Activated CD8-positive, alpha-beta memory T cell treated with anti-CD3 and anti-CD28 coated beads for 4 hours (primary cell): ENCODE measurements at regions not wholly inside any gene's neighbourhood (a gene's known extent, or its start where the extent isn't known, plus 50 kb on each side); places are given as distances from the start of the nearest gene placed in this dataset.

Experiments
- DNase-seq, 2 donors: peaks; one replicate each; pipeline ENCODE4 v3.0.0-alpha.2; 2020; ENCODE audit warnings: low read depth in 2 of 2

- no peak for DNase-seq
These were observed 578.4 kb downstream of the CCDC171 start for GRCh38 chr9:16131264-16131663.

DNA sequence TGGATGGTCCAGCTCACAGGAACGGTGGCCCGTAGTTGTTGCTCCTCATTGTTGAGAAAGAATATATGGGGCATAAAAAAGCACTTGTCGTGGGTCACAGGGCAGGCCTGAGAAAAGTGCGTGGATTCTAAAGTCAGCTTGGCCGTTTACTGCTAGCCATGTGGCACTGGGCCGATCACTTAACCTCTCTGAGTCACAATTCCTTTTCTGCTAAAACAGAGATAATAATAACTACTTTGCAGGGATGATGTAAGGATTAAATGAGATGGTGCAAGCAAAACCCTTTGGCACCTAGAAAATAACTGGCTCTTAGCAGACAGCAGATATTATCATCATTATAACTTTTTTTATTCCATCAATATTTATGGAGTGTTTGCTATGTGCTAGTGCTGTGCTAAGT, 579.7 kb downstream of the CCDC171 start:
- DNase-seq, result no peak

- no peak for DNase-seq
These were observed 580.2 kb downstream of the CCDC171 start for GRCh38 chr9:16133032-16133431.

DNA sequence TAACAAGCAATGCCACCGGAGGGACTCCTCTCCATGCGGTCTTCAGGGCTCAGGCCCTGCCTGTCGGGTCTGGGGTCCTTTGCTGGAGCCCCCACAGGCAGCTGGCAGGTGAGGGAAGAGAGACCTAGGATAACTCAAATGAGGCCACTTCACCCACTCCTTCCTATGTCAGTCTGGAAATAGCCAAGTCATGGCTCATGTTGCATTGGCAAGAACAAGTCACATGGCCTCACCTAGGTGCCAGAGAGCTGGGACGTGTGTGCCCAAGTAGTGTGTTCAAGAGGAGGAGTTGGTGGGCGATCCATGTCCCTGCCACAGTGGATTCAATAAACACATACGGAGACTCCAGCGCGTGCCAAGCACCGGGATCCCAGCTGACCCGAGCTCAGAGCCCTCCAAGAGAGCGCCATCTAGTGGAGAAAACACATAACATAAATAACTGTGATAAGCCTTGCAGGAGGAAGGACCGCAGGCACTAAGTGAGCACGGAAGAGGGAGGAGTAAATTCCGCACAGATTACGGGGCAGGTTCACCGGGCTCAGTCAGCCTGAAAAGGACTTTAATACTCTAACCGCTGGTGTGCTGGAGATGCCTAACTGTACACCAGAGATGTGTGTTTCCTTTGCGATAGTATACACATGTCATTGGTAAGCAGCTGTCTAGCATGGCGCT, 580.8 kb downstream of the CCDC171 start:
- DNase-seq, result no peak

- DNase-seq, result no peak
These were observed 581.5 kb downstream of the CCDC171 start for GRCh38 chr9:16134351-16134750.

DNA sequence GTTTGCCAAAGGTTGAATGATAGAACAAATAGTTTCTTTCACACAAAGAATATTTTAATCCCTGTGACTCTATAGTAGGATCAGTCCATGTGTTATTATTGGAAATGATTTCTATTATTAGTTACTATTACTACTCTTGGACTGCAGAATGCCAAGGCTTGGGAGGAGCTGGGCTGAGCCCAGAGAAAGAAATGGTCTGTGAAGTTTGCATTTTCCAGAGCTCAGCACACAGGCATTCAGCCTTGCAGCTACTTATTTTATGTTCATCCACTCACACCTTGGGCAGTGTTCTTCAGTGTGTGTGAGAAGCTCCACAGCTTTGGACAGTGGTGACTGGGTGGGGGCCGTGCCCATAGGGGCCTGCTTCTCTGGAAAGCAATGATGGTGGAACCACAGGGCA, 583.1 kb downstream of the CCDC171 start:
- DNase-seq, result no peak

DNA sequence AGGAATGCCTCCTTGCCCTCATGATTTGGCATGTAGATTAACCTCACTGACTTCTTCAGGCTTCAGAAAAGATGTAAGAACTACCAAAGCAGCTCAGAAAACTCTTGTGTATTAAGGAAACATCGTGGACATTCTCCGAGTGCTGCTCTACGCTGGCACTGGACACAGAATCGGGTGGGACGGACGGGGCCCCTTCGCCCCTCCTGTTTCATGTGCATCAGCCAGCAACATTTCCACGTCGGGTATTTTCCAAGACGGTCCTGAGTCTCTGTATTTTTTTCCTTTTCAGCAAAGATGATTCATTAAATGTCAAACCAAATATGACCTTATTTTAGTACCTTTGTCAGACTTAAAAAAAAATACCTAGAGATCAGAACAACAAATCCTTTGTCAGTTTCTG, 583.6 kb downstream of the CCDC171 start:
- DNase-seq, result no peak

DNA sequence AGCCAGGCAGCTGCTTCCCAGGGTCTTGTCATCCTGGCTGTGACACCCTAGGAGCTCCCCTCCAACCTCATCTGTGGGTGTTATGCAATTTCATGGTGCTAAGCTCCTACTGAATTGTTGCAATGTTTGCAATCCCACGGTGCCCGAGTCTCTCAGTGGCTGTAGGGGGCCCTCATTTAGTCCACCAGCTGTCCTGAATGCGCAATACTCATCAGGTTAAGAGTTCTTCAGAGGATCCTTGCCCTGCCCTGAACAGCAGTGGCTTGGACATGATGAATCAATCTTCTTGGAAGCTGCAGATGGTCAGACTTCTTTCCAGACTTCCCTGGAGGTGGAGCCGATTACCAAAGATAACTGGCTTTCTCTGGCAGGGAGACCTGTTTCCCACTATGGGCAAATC, 584.1 kb downstream of the CCDC171 start:
- DNase-seq, result no peak

DNA sequence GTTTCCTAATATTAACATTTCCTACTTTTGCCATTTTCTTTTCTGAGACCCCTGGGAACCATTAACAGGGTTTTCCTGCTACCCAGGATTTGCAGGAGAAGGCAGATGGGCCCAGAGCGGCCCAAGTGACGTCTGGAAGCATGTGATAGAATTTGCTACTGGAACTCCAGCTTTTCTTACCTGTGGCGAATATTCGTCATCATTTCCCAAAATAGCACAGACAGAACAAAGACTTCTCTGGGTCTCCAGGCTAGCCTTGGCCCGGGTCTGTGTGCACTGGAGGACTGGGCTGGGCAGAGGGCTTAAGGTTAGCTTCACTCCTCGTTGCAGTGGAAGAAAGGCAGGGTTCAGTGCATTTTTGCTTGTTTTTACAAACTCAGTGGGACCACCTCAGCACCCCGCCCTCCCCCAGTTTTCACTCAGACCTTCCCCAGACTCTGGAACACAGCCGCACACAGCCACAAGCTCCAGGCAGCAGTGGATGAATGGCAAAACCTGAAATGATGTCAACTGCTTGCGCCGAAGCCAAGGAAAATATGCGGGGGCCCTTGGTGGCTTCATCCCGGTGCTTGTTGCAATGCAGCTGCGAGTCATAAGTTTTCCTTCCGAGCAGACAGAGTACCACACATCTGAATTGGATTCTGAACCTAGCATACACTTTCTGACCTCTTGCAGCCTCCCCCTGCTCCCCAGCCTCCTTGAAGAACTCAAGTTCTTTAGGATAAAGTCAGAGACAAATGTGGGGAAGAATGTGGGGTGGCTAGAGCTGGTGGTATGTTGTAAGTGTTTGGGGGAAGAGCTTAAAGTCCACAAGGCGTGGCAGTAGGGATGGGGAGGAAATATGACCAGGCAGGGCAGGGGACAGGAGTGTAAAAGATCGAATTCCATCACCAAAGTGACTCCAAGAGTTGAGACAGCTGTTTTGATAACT, 586.0 kb downstream of the CCDC171 start:
- DNase-seq, result no peak

- no peak for DNase-seq
These were observed 586.9 kb downstream of the CCDC171 start for GRCh38 chr9:16139774-16140173.

- no peak for DNase-seq
These were observed 590.5 kb downstream of the CCDC171 start for GRCh38 chr9:16143310-16143709.

DNA sequence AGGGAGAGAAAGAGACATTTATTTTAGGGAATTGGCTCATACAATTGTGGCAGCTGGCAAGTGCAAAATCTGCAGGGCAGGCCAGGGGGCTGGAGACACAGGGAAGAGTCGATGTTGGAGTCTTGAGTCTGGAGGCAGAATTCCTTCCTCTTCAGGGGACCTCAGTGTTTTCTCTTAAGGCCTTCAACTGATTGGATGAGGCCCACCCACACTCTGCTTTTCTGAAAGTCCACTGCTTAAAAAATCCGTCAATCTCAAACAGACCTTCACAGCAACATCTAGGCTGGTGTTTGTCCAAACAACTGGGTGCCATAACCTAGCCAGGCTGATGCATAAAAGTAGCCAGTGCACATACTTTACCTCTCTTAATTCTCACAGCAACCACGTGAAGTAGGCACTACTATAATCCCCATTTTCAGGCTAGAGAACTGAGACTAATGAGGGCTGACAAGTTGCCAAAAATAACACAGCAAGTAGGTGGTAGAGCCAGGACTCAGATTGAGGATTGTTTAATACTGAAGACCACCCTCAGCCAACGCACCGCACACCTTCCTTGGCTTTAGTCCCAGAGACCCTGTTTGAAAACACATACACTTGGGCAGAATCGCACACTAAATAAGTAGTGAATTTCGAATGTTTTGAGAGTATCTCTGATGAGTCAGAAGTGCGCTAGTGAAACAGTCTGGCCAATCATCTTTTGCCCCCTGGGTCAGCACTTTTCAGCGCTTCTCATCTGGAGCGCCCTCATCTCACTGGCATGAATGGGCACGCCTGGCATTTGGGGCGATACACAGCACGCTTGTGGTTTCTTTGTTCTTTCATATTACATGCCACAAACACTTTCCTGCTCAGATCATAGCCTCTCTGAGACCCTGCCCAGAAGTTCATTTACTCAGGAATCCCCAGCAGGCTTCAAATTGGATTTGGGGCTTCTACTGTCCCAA, 591.4 kb downstream of the CCDC171 start:
- no peak for DNase-seq

DNA sequence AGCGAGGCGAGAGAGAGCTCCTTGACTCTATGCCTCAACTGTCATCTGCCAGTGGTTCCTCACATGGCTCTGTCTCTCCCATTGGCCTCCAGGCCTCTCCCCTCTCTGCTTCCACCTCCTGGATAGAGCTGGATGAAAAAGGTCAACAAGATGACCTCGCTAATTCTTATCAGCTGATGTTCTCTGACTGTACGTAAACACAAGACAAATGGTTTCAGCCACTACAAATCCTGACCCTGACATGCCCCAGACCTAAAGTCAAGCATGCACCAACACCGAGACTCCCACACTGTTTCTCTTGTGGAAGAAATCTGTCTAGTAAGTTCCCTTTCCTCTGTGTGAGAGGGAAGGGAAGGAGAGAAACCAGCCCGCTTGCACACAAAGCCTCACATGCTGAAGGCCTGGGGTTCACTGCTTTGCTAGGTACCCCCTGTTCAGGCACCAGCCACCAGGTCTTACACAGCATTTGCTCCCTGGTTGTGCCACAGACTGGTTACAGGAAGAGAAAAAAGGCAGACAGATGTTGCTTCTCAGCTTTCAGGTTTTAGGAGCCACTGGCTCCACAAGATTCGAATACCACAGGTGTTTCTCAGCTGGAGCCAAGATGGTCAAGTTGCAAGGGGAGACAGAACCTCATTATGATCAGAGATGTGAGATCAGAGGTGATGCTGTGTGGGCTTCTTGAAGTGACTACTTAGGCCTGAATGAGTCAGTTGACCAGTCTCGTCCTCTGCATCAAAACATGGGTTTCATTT, 592.5 kb downstream of the CCDC171 start:
- no peak for DNase-seq

DNA sequence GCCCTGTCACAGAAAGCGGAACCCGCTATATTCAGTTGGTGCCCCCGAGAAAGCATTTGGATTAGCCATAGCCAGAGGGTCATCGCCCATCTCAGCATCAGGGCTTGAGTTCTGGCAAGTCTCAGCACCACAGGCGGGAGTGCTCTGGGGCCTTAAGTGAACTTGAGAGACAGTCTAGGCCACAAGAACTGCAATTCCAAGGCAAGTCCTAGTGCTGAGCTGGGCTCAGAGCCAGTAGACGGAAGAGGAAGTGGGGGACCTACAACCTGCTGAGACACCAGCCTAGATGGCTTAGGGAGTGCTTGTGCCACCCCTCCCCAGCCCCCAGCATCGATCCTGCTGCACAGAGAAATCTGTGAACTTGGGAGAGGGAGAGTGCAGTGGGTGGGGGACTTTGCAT, 594.9 kb downstream of the CCDC171 start:
- DNase-seq, result no peak

GRCh38 chr9:16150501-16150900, 597.7 kb downstream of the CCDC171 start:
- DNase-seq, result no peak

GRCh38 chr9:16150938-16151650, 598.3 kb downstream of the CCDC171 start:
- no peak for DNase-seq

- no peak for DNase-seq
These were observed 599.6 kb downstream of the CCDC171 start for GRCh38 chr9:16152276-16153101.

DNA sequence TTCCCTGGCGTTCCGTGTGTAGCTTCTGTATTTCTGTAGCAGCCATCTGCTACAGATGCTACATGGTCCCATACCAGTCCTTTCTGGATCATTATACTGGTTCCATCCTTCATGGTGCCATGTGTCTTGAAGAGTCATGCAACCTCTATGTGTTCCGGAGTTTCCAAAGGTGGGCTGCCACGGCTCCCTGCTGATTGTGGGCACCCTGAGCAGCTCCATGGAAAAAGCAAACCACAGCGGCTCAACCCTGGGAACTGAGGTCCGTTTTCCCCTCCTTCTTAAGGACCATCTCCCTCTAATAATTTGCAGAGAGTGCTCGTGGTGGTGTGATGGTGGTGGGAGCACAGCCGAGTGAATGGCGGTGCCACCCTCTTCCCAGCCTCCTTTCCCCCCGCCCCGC, 600.4 kb downstream of the CCDC171 start:
- DNase-seq, result no peak

- DNase-seq, result no peak
These were observed 600.9 kb downstream of the CCDC171 start for GRCh38 chr9:16153741-16154140.
